Upper lobe of right lung (tissue), 1 donor: ENCODE measurements at regions not wholly inside any gene's neighbourhood (a gene's known extent, or its start where the extent isn't known, plus 50 kb on each side); places are given as distances from the start of the nearest gene placed in this dataset.

Experiments used
- ATAC-seq: fragments of 200-7000 bp; cut with Tn5 transposase; one replicate; pipeline ENCODE4 v1.9.1; 2020; ENCODE audit warnings: mild to moderate bottlenecking, moderate library complexity
- DNase-seq: peaks from one replicate; pipeline ENCODE4 v3.0.0-alpha.2; 2020
- H3K27ac ChIP-seq: fragments of 200-600 bp; one replicate; pipeline ENCODE4 v1.8.0; 2022
- H3K27me3 ChIP-seq: fragments of 200-600 bp; one replicate; pipeline ENCODE4 v1.8.0; 2022; ENCODE audit warnings: mild to moderate bottlenecking
- H3K36me3 ChIP-seq: fragments of 200-600 bp; one replicate; pipeline ENCODE4 v1.8.0; 2022
- H3K4me1 ChIP-seq: fragments of 200-600 bp; one replicate; pipeline ENCODE4 v1.8.0; 2022
- H3K4me3 ChIP-seq: fragments of 200-600 bp; one replicate; pipeline ENCODE4 v1.8.0; 2022; ENCODE audit warnings: mild to moderate bottlenecking
- H3K9me3 ChIP-seq: fragments of 200-600 bp; one replicate; pipeline ENCODE4 v1.8.0; 2022
- intact Hi-C: fragments of 100-400 bp; cut with DNase I; formaldehyde crosslinking; loops from one replicate; pipeline ENCODE4 v1.11.0; 2022
- TF ChIP-seq, protein P1 (sequence below): fragments of 200-600 bp; IDR thresholded peaks from one replicate; pipeline ENCODE4 v1.8.0; 2022; ENCODE audit warnings: antibody characterized with exemption
- donor health status: DM: no; HTN: yes; CAD: no; lungs with severe emphysema.

DNA sequence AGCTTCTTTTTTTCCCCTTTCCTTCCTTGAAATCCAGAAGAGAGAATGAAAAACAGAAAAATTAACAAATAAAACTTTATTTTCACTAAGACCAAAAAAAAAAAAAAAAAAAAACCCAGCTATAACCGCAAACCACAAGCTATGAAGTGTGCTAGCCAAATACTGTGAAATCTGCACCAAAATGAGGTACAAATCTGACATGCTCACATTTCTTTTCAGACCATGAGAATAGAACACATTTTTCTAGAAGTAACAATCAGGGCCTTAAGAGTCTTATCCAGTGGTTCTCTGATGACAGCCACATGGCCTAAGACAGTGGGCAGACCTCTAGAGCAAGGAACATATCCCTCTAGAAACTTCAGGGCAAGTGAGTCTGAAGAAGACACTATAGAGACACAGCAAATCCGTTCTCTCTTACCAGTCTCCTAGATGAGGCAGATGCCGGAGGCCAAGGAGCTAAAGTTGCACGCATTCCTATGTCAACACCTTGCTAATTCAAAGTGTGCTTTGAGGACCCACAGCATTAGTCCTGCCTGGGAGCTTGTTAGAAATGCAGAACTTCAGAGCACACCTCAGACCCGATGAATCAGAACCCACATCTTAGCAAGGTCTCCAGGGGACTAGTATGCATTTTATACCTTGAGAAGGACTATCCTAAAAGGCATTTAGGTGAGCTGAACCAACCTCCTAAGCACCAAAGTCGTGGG lies 317.1 kb downstream of the MYCN start:
- H3K4me3 ChIP-seq: no peak overlapping the region
- H3K4me1 ChIP-seq: no peaks in the 10 kb centered on the region
- DNase-seq: no peak
- H3K27me3 ChIP-seq: no peaks in the 10 kb centered on the region
- no peak for ATAC-seq
- intact Hi-C loops: no loop called here
- no peaks in the 10 kb centered on the region for H3K36me3 ChIP-seq
- TF ChIP-seq, protein P1, sequence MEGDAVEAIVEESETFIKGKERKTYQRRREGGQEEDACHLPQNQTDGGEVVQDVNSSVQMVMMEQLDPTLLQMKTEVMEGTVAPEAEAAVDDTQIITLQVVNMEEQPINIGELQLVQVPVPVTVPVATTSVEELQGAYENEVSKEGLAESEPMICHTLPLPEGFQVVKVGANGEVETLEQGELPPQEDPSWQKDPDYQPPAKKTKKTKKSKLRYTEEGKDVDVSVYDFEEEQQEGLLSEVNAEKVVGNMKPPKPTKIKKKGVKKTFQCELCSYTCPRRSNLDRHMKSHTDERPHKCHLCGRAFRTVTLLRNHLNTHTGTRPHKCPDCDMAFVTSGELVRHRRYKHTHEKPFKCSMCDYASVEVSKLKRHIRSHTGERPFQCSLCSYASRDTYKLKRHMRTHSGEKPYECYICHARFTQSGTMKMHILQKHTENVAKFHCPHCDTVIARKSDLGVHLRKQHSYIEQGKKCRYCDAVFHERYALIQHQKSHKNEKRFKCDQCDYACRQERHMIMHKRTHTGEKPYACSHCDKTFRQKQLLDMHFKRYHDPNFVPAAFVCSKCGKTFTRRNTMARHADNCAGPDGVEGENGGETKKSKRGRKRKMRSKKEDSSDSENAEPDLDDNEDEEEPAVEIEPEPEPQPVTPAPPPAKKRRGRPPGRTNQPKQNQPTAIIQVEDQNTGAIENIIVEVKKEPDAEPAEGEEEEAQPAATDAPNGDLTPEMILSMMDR: no peak
- no peak overlapping the region for H3K27ac ChIP-seq
- no peaks in the 10 kb centered on the region for H3K9me3 ChIP-seq

DNA sequence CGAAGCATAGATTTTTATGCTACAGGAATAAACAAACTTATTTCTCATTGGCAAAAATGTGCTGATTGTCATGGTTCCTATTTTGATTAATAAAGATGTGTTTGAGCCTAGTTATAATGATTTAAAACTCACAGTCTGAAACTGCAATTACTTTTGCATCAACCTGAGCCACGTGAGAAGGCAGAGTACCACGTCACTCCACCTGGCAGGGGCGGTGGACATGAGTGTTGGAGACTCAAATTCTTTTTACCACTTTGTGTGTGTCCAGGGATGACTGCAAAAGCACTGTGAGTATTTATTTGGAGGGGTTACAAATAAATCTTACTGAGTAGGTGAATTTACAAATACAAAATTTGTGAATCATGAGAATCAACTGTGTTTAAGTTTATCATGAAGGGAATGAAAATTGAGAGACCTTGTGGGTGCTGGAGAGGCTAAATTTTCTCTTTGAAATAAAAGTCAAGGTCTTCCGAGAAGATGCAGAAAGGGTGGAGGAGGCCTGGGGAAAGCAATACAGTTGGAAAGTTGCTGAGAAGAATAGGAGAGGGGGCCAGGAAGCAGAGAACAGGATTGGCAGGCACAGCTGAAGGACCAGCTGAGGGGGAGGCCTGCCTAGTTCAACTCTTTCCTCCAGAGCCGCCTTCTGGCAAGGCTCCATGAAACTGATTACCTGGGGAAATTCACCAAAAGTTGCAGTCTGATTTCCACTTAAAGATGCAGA lies 316.4 kb downstream of the MYCN start:
- TF ChIP-seq, protein P1: no peak
- intact Hi-C loops: no loop called here
- H3K4me1 ChIP-seq: no peaks in the 10 kb centered on the region
- H3K4me3 ChIP-seq: no peak overlapping the region
- H3K27me3 ChIP-seq: no peaks in the 10 kb centered on the region
- H3K36me3 ChIP-seq: no peaks in the 10 kb centered on the region
- no peak for DNase-seq
- no peak for ATAC-seq
- no peaks in the 10 kb centered on the region for H3K9me3 ChIP-seq
- no peak overlapping the region for H3K27ac ChIP-seq

DNA sequence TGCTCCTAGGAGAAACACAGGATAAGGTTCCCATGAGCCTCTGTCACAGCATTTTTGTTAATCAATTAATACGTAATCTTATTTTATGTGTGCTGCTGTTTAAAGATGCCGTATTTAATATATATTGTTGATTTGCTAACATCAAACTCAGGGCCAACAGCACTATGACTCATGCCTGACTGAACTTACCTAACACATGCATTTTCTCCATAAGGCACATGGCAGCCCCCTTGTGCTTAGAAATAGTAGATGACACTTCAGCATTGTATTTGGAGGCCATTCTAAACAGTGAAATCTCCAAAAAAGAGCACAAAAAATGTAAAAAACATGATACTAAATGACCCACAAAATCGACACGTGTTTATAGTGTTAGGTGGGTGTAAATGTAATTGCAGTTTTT lies 314.8 kb downstream of the MYCN start:
- ATAC-seq (no peak), DNase-seq (no peak)
- Histone ChIP-seq H3K4me1 (no peaks in the 10 kb centered on the region), H3K36me3 (no peaks in the 10 kb centered on the region), H3K27me3 (no peaks in the 10 kb centered on the region), H3K9me3 (no peaks in the 10 kb centered on the region), H3K4me3 (no peak overlapping the region), H3K27ac (no peak overlapping the region)
- intact Hi-C loops: no loop called here
- TF ChIP-seq, protein P1: no peak

GRCh38 chr2:16254356-16254965 lies 314.1 kb downstream of the MYCN start:
- Histone ChIP-seq H3K9me3 (no peaks in the 10 kb centered on the region), H3K27me3 (no peaks in the 10 kb centered on the region), H3K4me1 (no peaks in the 10 kb centered on the region), H3K27ac (no peak overlapping the region), H3K36me3 (no peaks in the 10 kb centered on the region), H3K4me3 (no peak overlapping the region)
- TF ChIP-seq, protein P1: no peak
- no peak for ATAC-seq
- no peak for DNase-seq
- intact Hi-C loops: no loop called here

GRCh38 chr2:16253291-16253690 lies 312.9 kb downstream of the MYCN start:
- intact Hi-C loops: no loop called here

More at GRCh38 chr2:16253291-16253690, 312.9 kb downstream of the MYCN start:
- no peaks in the 10 kb centered on the region for H3K4me1 ChIP-seq
- no peak overlapping the region for H3K27ac ChIP-seq
- no peaks in the 10 kb centered on the region for H3K27me3 ChIP-seq
- DNase-seq (no peak), ATAC-seq (no peak)
- no peak overlapping the region for H3K4me3 ChIP-seq
- H3K36me3 ChIP-seq: no peaks in the 10 kb centered on the region
- TF ChIP-seq, protein P1: no peak
- H3K9me3 ChIP-seq: no peaks in the 10 kb centered on the region
